ENCODE measurements at regions not wholly inside any gene's neighbourhood (a gene's known extent, or its start where the extent isn't known, plus 50 kb on each side); places are given as distances from the start of the nearest gene placed in this dataset.
A peak's percentile ranks its signal among the peaks of the same experiment; 100 is the strongest.

GRCh38 chr2:225124311-225125017 is 82.2 kb upstream of the DOCK10 start:
- no peak for TF ChIP-seq CTCF (IDR thresholded peaks at IDR 0.05; ENCODE audit: low read depth, low read length, missing control alignments)
- in situ Hi-C loops (cut with HindIII; ENCODE audit: low pct_ligation_motif_present, low sequenced_read_pairs): no loop called here

GRCh38 chr2:225122583-225123486 is 80.6 kb upstream of the DOCK10 start:
- DNase-seq: peak; percentile 37
- H3K27me3 ChIP-seq (replicated peaks): no peaks in the 10 kb centered on the region
- in situ Hi-C loops (cut with HindIII; ENCODE audit: low pct_ligation_motif_present, low sequenced_read_pairs): no loop called here
- no peaks in the 10 kb centered on the region for H3K36me3 ChIP-seq (replicated peaks)
- peak; percentile 66 for TF ChIP-seq CTCF (IDR thresholded peaks at IDR 0.05; ENCODE audit: low read depth, low read length, missing control alignments)
- H3K27ac ChIP-seq: no peak overlapping the region
- no peak overlapping the region for H3K4me3 ChIP-seq (ENCODE audit: low read depth, low read length)

More at GRCh38 chr2:225124311-225125017, 82.2 kb upstream of the DOCK10 start:
- no peak for DNase-seq
- H3K27ac ChIP-seq: no peak overlapping the region
- no peaks in the 10 kb centered on the region for H3K36me3 ChIP-seq (replicated peaks)
- H3K4me3 ChIP-seq (ENCODE audit: low read depth, low read length): no peak overlapping the region
- no peaks in the 10 kb centered on the region for H3K27me3 ChIP-seq (replicated peaks)

GRCh38 chr2:225122007-225122406 is 79.7 kb upstream of the DOCK10 start:
- in situ Hi-C loops (cut with HindIII; ENCODE audit: low pct_ligation_motif_present, low sequenced_read_pairs): no loop called here
- H3K27ac ChIP-seq: no peak overlapping the region
- no peak for DNase-seq

GRCh38 chr2:225120186-225120585 is 77.9 kb upstream of the DOCK10 start:
- peak; percentile 9 for DNase-seq
- no peak overlapping the region for H3K27ac ChIP-seq
- no peaks in the 10 kb centered on the region for H3K36me3 ChIP-seq (replicated peaks)
- in situ Hi-C loops (cut with HindIII; ENCODE audit: low pct_ligation_motif_present, low sequenced_read_pairs): no loop called here
- TF ChIP-seq CTCF (IDR thresholded peaks at IDR 0.05; ENCODE audit: low read depth, low read length, missing control alignments): no peak
- H3K27me3 ChIP-seq (replicated peaks): no peaks in the 10 kb centered on the region
- no peak overlapping the region for H3K4me3 ChIP-seq (ENCODE audit: low read depth, low read length)

More at GRCh38 chr2:225122007-225122406, 79.7 kb upstream of the DOCK10 start:
- no peaks in the 10 kb centered on the region for H3K27me3 ChIP-seq (replicated peaks)
- H3K36me3 ChIP-seq (replicated peaks): no peaks in the 10 kb centered on the region
- H3K4me3 ChIP-seq (ENCODE audit: low read depth, low read length): no peak overlapping the region
- TF ChIP-seq CTCF (IDR thresholded peaks at IDR 0.05; ENCODE audit: low read depth, low read length, missing control alignments): no peak

- no peak for TF ChIP-seq CTCF (IDR thresholded peaks at IDR 0.05; ENCODE audit: low read depth, low read length, missing control alignments)
- Histone ChIP-seq H3K27ac (no peak overlapping the region), H3K36me3 (replicated peaks) (no peaks in the 10 kb centered on the region), H3K27me3 (replicated peaks) (no peaks in the 10 kb centered on the region), H3K4me3 (ENCODE audit: low read depth, low read length) (no peak overlapping the region)
- in situ Hi-C loops (cut with HindIII; ENCODE audit: low pct_ligation_motif_present, low sequenced_read_pairs): no loop called here
- DNase-seq: no peak
Observed at GRCh38 chr2:225117051-225117716, 74.9 kb upstream of the DOCK10 start.
